ENCODE measurements at regions not wholly inside any gene's neighbourhood (a gene's known extent, or its start where the extent isn't known, plus 50 kb on each side); places are given as distances from the start of the nearest gene placed in this dataset.

- H3K4me1 ChIP-seq (ENCODE audit: control insufficient read depth in 2 of 2, insufficient read depth in 2 of 2, low read length in 2 of 2), result no peaks in the 10 kb centered on the region
- WGBS, result 93% methylated on average over 2 of the region's 2 CpGs
- no peaks in the 10 kb centered on the region for H3K36me3 ChIP-seq (ENCODE audit: control insufficient read depth in 2 of 2, insufficient read depth in 2 of 2, low read length in 1 of 2)
- no peak for DNase-seq (ENCODE audit: low read depth in 6 of 9, low spot score in 9 of 9)
- no peak overlapping the region for H3K27ac ChIP-seq (ENCODE audit: low read depth in 1 of 2, low read length in 1 of 2)
- H3K4me3 ChIP-seq (ENCODE audit: low read length in 2 of 2), result no peak overlapping the region
- no peaks in the 10 kb centered on the region for H3K27me3 ChIP-seq (ENCODE audit: control insufficient read depth in 2 of 2, insufficient read depth in 1 of 2, low read length in 1 of 2)
- no peaks in the 10 kb centered on the region for H3K9me3 ChIP-seq (ENCODE audit: control insufficient read depth in 2 of 2, insufficient read depth in 1 of 2, low read length in 1 of 2)
Observed at GRCh38 chr2:107006836-107007235, 120.9 kb upstream of the ST6GAL2 start.

- Histone ChIP-seq H3K36me3 (ENCODE audit: control insufficient read depth in 2 of 2, insufficient read depth in 2 of 2, low read length in 1 of 2) (no peaks in the 10 kb centered on the region), H3K4me1 (ENCODE audit: control insufficient read depth in 2 of 2, insufficient read depth in 2 of 2, low read length in 2 of 2) (no peaks in the 10 kb centered on the region), H3K9me3 (ENCODE audit: control insufficient read depth in 2 of 2, insufficient read depth in 1 of 2, low read length in 1 of 2) (no peaks in the 10 kb centered on the region), H3K27ac (ENCODE audit: low read depth in 1 of 2, low read length in 1 of 2) (no peak overlapping the region), H3K27me3 (ENCODE audit: control insufficient read depth in 2 of 2, insufficient read depth in 1 of 2, low read length in 1 of 2) (no peaks in the 10 kb centered on the region), H3K4me3 (ENCODE audit: low read length in 2 of 2) (no peak overlapping the region)
- DNase-seq (ENCODE audit: low read depth in 6 of 9, low spot score in 9 of 9), result no peak
- WGBS, result 59% methylated on average over 3 of the region's 3 CpGs
Observed at GRCh38 chr2:107007927-107008326, 122.0 kb upstream of the ST6GAL2 start.

- H3K27me3 ChIP-seq (ENCODE audit: control insufficient read depth in 2 of 2, insufficient read depth in 1 of 2, low read length in 1 of 2), result no peaks in the 10 kb centered on the region
- H3K4me1 ChIP-seq (ENCODE audit: control insufficient read depth in 2 of 2, insufficient read depth in 2 of 2, low read length in 2 of 2), result no peaks in the 10 kb centered on the region
- H3K36me3 ChIP-seq (ENCODE audit: control insufficient read depth in 2 of 2, insufficient read depth in 2 of 2, low read length in 1 of 2), result no peaks in the 10 kb centered on the region
- 85% methylated on average over 3 of the region's 3 CpGs for WGBS
- no peak overlapping the region for H3K27ac ChIP-seq (ENCODE audit: low read depth in 1 of 2, low read length in 1 of 2)
- no peaks in the 10 kb centered on the region for H3K9me3 ChIP-seq (ENCODE audit: control insufficient read depth in 2 of 2, insufficient read depth in 1 of 2, low read length in 1 of 2)
- DNase-seq (ENCODE audit: low read depth in 6 of 9, low spot score in 9 of 9), result no peak
- H3K4me3 ChIP-seq (ENCODE audit: low read length in 2 of 2), result no peak overlapping the region
Observed at GRCh38 chr2:107008843-107009242, 122.9 kb upstream of the ST6GAL2 start.

GRCh38 chr2:107009275-107009674 lies 123.3 kb upstream of the ST6GAL2 start:
- no peaks in the 10 kb centered on the region for H3K27me3 ChIP-seq (ENCODE audit: control insufficient read depth in 2 of 2, insufficient read depth in 1 of 2, low read length in 1 of 2)
- H3K4me1 ChIP-seq (ENCODE audit: control insufficient read depth in 2 of 2, insufficient read depth in 2 of 2, low read length in 2 of 2), result no peaks in the 10 kb centered on the region
- no peaks in the 10 kb centered on the region for H3K36me3 ChIP-seq (ENCODE audit: control insufficient read depth in 2 of 2, insufficient read depth in 2 of 2, low read length in 1 of 2)
- H3K27ac ChIP-seq (ENCODE audit: low read depth in 1 of 2, low read length in 1 of 2), result no peak overlapping the region
- H3K9me3 ChIP-seq (ENCODE audit: control insufficient read depth in 2 of 2, insufficient read depth in 1 of 2, low read length in 1 of 2), result no peaks in the 10 kb centered on the region
- no peak overlapping the region for H3K4me3 ChIP-seq (ENCODE audit: low read length in 2 of 2)
- no peak for DNase-seq (ENCODE audit: low read depth in 6 of 9, low spot score in 9 of 9)
- 97% methylated on average over 3 of the region's 3 CpGs for WGBS

DNA sequence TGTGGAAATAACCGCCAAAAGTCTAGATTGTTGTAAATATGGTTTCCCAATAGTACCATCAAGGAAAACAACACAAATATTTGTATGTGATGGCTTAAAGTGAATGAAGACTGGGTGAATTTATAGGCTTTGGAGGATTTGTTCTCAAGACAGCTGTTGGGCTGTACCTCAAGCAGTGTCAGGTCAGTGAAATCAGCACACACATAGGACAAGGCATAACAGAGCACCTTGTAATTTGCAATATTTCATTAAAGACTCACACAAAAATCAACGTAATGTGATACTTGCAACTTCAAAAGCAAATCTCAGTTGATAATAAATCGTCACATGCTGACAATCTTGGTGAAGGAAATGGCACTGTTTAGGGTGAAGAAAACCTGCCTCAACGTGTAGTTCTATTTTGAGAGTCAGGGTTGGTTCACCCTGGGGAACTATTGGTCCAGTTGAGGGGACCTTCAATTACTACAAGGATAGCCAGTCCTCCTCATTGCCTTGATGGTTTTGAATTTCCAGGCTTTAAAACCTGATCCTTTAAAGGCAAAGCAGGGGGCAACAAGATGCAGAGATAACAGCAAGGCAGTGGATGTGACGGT lies 126.8 kb upstream of the ST6GAL2 start:
- Histone ChIP-seq H3K4me3 (ENCODE audit: low read length in 2 of 2) (no peak overlapping the region), H3K27ac (ENCODE audit: low read depth in 1 of 2, low read length in 1 of 2) (no peak overlapping the region), H3K4me1 (ENCODE audit: control insufficient read depth in 2 of 2, insufficient read depth in 2 of 2, low read length in 2 of 2) (no peaks in the 10 kb centered on the region), H3K9me3 (ENCODE audit: control insufficient read depth in 2 of 2, insufficient read depth in 1 of 2, low read length in 1 of 2) (no peaks in the 10 kb centered on the region), H3K27me3 (ENCODE audit: control insufficient read depth in 2 of 2, insufficient read depth in 1 of 2, low read length in 1 of 2) (no peaks in the 10 kb centered on the region), H3K36me3 (ENCODE audit: control insufficient read depth in 2 of 2, insufficient read depth in 2 of 2, low read length in 1 of 2) (no peaks in the 10 kb centered on the region)
- no peak for DNase-seq (ENCODE audit: low read depth in 6 of 9, low spot score in 9 of 9)
- 91% methylated on average over 5 of the region's 5 CpGs for WGBS

DNA sequence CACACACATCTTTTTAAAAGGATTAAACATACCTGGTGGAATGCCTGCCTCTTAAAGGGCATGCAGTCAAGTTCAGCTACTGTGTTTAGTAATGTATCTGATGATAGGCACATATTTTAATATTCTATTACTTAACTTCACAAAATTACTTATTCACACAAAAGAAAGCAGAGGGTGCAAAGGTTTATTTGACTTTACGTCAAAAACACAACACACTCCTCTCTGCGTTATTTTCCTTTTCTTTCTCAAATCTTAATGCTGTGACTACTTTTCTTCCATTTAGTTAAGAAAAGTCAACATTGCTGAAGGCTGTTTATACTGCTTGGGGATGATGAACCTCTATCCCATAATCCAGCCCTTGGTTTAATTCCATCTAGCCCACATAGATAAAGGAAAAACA lies 127.9 kb upstream of the ST6GAL2 start:
- no peaks in the 10 kb centered on the region for H3K27me3 ChIP-seq (ENCODE audit: control insufficient read depth in 2 of 2, insufficient read depth in 1 of 2, low read length in 1 of 2)
- H3K4me1 ChIP-seq (ENCODE audit: control insufficient read depth in 2 of 2, insufficient read depth in 2 of 2, low read length in 2 of 2), result no peaks in the 10 kb centered on the region
- H3K9me3 ChIP-seq (ENCODE audit: control insufficient read depth in 2 of 2, insufficient read depth in 1 of 2, low read length in 1 of 2), result no peaks in the 10 kb centered on the region
- WGBS, result 97% methylated on average over 2 of the region's 2 CpGs
- no peaks in the 10 kb centered on the region for H3K36me3 ChIP-seq (ENCODE audit: control insufficient read depth in 2 of 2, insufficient read depth in 2 of 2, low read length in 1 of 2)
- DNase-seq (ENCODE audit: low read depth in 6 of 9, low spot score in 9 of 9), result no peak
- H3K4me3 ChIP-seq (ENCODE audit: low read length in 2 of 2), result no peak overlapping the region
- H3K27ac ChIP-seq (ENCODE audit: low read depth in 1 of 2, low read length in 1 of 2), result no peak overlapping the region

DNA sequence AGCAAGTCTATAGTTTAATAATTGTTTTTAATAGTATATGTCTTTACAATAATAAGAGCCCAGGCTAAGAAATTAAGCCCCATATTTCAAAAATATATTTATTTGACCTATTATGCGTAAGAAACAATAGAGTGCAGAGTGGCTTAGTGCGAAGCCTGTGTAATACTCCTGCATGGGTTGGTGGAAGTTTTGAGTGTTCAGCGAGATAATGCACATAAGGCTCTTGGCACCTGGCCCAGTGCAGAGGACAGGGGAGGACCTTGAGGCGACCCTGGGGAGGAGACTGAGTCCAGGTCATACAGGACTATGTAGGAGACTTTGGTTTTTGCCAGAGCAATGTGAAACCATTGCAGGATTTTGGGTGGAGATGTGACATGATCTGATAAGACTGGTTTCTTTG lies 132.4 kb upstream of the ST6GAL2 start:
- H3K36me3 ChIP-seq (ENCODE audit: control insufficient read depth in 2 of 2, insufficient read depth in 2 of 2, low read length in 1 of 2), result no peaks in the 10 kb centered on the region
- no peaks in the 10 kb centered on the region for H3K27me3 ChIP-seq (ENCODE audit: control insufficient read depth in 2 of 2, insufficient read depth in 1 of 2, low read length in 1 of 2)
- H3K4me3 ChIP-seq (ENCODE audit: low read length in 2 of 2), result no peak overlapping the region
- H3K4me1 ChIP-seq (ENCODE audit: control insufficient read depth in 2 of 2, insufficient read depth in 2 of 2, low read length in 2 of 2), result no peaks in the 10 kb centered on the region
- H3K9me3 ChIP-seq (ENCODE audit: control insufficient read depth in 2 of 2, insufficient read depth in 1 of 2, low read length in 1 of 2), result no peaks in the 10 kb centered on the region
- no peak overlapping the region for H3K27ac ChIP-seq (ENCODE audit: low read depth in 1 of 2, low read length in 1 of 2)
- WGBS, result 80% methylated on average over 4 of the region's 4 CpGs
- DNase-seq (ENCODE audit: low read depth in 6 of 9, low spot score in 9 of 9), result no peak

DNA sequence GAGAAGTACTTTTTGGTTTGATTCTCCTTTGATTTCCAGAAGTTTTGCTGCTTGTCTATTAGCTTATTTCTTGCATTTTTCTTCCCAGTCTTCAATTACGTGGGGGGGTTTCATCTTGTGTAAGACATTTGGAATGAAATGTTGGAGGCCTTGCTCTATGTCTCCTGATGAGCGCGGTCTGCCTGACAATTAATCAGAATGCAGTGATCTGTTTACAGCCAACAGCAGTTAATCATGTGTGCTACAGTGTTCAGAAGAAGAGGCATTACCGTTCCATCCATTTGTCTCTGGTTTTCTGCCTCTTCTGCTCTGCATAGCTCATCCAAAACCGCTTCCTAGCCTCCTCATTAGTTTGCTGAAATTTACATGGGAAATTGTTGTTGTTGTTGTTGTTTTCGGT lies 134.4 kb upstream of the ST6GAL2 start:
- Histone ChIP-seq H3K9me3 (ENCODE audit: control insufficient read depth in 2 of 2, insufficient read depth in 1 of 2, low read length in 1 of 2) (no peaks in the 10 kb centered on the region), H3K36me3 (ENCODE audit: control insufficient read depth in 2 of 2, insufficient read depth in 2 of 2, low read length in 1 of 2) (no peaks in the 10 kb centered on the region), H3K4me3 (ENCODE audit: low read length in 2 of 2) (no peak overlapping the region), H3K27ac (ENCODE audit: low read depth in 1 of 2, low read length in 1 of 2) (no peak overlapping the region), H3K4me1 (ENCODE audit: control insufficient read depth in 2 of 2, insufficient read depth in 2 of 2, low read length in 2 of 2) (no peaks in the 10 kb centered on the region), H3K27me3 (ENCODE audit: control insufficient read depth in 2 of 2, insufficient read depth in 1 of 2, low read length in 1 of 2) (no peaks in the 10 kb centered on the region)
- 92% methylated on average over 6 of the region's 6 CpGs for WGBS
- no peak for DNase-seq (ENCODE audit: low read depth in 6 of 9, low spot score in 9 of 9)

DNA sequence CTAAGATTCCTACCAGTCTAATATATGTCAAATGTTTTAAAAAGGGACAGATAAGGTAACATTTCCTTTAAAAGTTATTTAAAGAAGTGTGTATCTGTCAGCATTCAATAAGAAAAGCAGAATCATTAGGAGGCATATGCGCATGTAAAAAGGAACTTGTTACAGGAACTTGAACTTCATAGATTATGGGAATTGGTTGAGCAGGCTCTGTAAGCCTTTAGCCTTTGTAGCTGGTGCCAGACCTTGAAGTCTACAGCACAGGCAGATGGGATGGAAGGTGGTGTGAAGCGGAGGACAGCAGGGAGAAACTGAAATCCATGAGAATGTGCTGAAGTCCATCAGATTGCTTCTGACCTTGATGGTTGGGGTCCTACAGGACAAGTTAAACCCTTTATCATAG lies 138.3 kb upstream of the ST6GAL2 start:
- no peaks in the 10 kb centered on the region for H3K36me3 ChIP-seq (ENCODE audit: control insufficient read depth in 2 of 2, insufficient read depth in 2 of 2, low read length in 1 of 2)
- no peak overlapping the region for H3K27ac ChIP-seq (ENCODE audit: low read depth in 1 of 2, low read length in 1 of 2)
- no peaks in the 10 kb centered on the region for H3K4me1 ChIP-seq (ENCODE audit: control insufficient read depth in 2 of 2, insufficient read depth in 2 of 2, low read length in 2 of 2)
- no peaks in the 10 kb centered on the region for H3K9me3 ChIP-seq (ENCODE audit: control insufficient read depth in 2 of 2, insufficient read depth in 1 of 2, low read length in 1 of 2)
- no peak overlapping the region for H3K4me3 ChIP-seq (ENCODE audit: low read length in 2 of 2)
- no peak for DNase-seq (ENCODE audit: low read depth in 6 of 9, low spot score in 9 of 9)
- WGBS, result 97% methylated on average over 2 of the region's 2 CpGs
- no peaks in the 10 kb centered on the region for H3K27me3 ChIP-seq (ENCODE audit: control insufficient read depth in 2 of 2, insufficient read depth in 1 of 2, low read length in 1 of 2)

All from thymus (tissue), 11 donors.